GM19035 (cell line): ENCODE measurements at regions not wholly inside any gene's neighbourhood (a gene's known extent, or its start where the extent isn't known, plus 50 kb on each side); places are given as distances from the start of the nearest gene placed in this dataset.

Experiments used
- ATAC-seq: cut with Tn5 transposase; IDR thresholded peaks from one replicate; pipeline ENCODE4 v1.9.1; 2021; ENCODE audit not compliant: unreplicated experiment

GRCh38 chr4:125677665-125678307 lies 363.0 kb downstream of the FAT4 start:
- no peak for ATAC-seq

- no peak for ATAC-seq
These were observed 365.2 kb downstream of the FAT4 start for GRCh38 chr4:125679989-125680388.

- no peak for ATAC-seq
These were observed 366.5 kb downstream of the FAT4 start for GRCh38 chr4:125681240-125681639.

- ATAC-seq, result no peak
These were observed 368.0 kb downstream of the FAT4 start for GRCh38 chr4:125682730-125683129.

- no peak for ATAC-seq
These were observed 374.1 kb downstream of the FAT4 start for GRCh38 chr4:125688841-125689240.

- no peak for ATAC-seq
These were observed 375.1 kb downstream of the FAT4 start for GRCh38 chr4:125689805-125690204.

GRCh38 chr4:125693228-125693627 lies 378.5 kb downstream of the FAT4 start:
- no peak for ATAC-seq

- no peak for ATAC-seq
These were observed 387.7 kb downstream of the FAT4 start for GRCh38 chr4:125702406-125702805.

- ATAC-seq, result no peak
These were observed 388.7 kb downstream of the FAT4 start for GRCh38 chr4:125703443-125703842.

- ATAC-seq, result no peak
These were observed 390.0 kb downstream of the FAT4 start for GRCh38 chr4:125704726-125705125.

- ATAC-seq, result no peak
These were observed 390.9 kb downstream of the FAT4 start for GRCh38 chr4:125705681-125706080.

GRCh38 chr4:125707397-125707796 lies 392.6 kb downstream of the FAT4 start:
- ATAC-seq, result no peak

GRCh38 chr4:125710766-125711165 lies 396.0 kb downstream of the FAT4 start:
- ATAC-seq, result no peak

- no peak for ATAC-seq
These were observed 399.3 kb downstream of the FAT4 start for GRCh38 chr4:125714049-125714448.

- ATAC-seq, result no peak
These were observed 400.1 kb downstream of the FAT4 start for GRCh38 chr4:125714845-125715244.

- no peak for ATAC-seq
These were observed 405.2 kb downstream of the FAT4 start for GRCh38 chr4:125719987-125720386.

GRCh38 chr4:125722009-125722408 lies 407.3 kb downstream of the FAT4 start:
- ATAC-seq, result no peak

- no peak for ATAC-seq
These were observed 411.3 kb downstream of the FAT4 start for GRCh38 chr4:125725957-125726525.

GRCh38 chr4:125727931-125728330 lies 413.2 kb downstream of the FAT4 start:
- no peak for ATAC-seq

- no peak for ATAC-seq
These were observed 413.8 kb downstream of the FAT4 start for GRCh38 chr4:125728568-125728967.

GRCh38 chr4:125729171-125729570 lies 414.4 kb downstream of the FAT4 start:
- ATAC-seq, result no peak

GRCh38 chr4:125732632-125733031 lies 417.9 kb downstream of the FAT4 start:
- ATAC-seq, result no peak

GRCh38 chr4:125734504-125734903 lies 419.7 kb downstream of the FAT4 start:
- ATAC-seq, result no peak
